Peyer's patch (tissue), 4 donors: ENCODE measurements at regions not wholly inside any gene's neighbourhood (a gene's known extent, or its start where the extent isn't known, plus 50 kb on each side); places are given as distances from the start of the nearest gene placed in this dataset.
A peak's percentile ranks its signal among the peaks of the same experiment; 100 is the strongest.
"Not testable (repeated sequence)": the region's sequence is repeated elsewhere in the genome, so short reads cannot be mapped to it uniquely, and the experiment has no call there.

Experiments
- DNase-seq, 3 donors: peaks; one replicate each; pipeline ENCODE4 v3.0.0-alpha.2; 2017 to 2019
- H3K27ac ChIP-seq, 4 donors: fragments of 200-600 bp; sonication (generic); one replicate each; pipeline ENCODE4 v1.5.1; 2016 to 2019
- H3K27me3 ChIP-seq, 2 donors: fragments of 200-600 bp; sonication (generic); one replicate each; pipeline ENCODE4 v1.5.1; 2019
- H3K36me3 ChIP-seq, 3 donors: fragments of 200-600 bp; sonication (generic); one replicate each; pipeline ENCODE4 v1.5.1; 2016 to 2019
- H3K4me1 ChIP-seq, 4 donors: fragments of 200-600 bp; sonication (generic); one replicate each; pipeline ENCODE4 v1.5.1; 2016 to 2019
- H3K4me3 ChIP-seq, 4 donors: fragments of 200-600 bp; sonication (generic); 1 replicate in 3 of 4; 2 replicates in 1 of 4; pipeline ENCODE4 v1.5.1; 2016 to 2019; ENCODE audit warnings: mild to moderate bottlenecking in 1 of 4
- H3K9me3 ChIP-seq, 4 donors: fragments of 200-600 bp; sonication (generic); one replicate each; pipeline ENCODE4 v1.5.1; 2016 to 2019; ENCODE audit warnings: mild to moderate bottlenecking in 1 of 4
- POLR2A ChIP-seq, 2 donors: fragments of 450-650 bp; IDR thresholded peaks; one replicate each; pipeline ENCODE4 v1.5.1; 2017; ENCODE audit warnings: antibody characterized with exemption in 2 of 2, mild to moderate bottlenecking in 2 of 2, moderate library complexity in 2 of 2
- TF ChIP-seq, protein P1 (sequence below), 6 experiments: fragments of 450-650 bp in 4 of 6; fragments of 200-600 bp in 2 of 6; sonication (generic) in 1 of 6; IDR thresholded peaks; one replicate each; pipeline ENCODE4 v1.5.1; 2017 to 2019; ENCODE audit warnings: antibody characterized with exemption in 6 of 6, mild to moderate bottlenecking in 3 of 6, moderate library complexity in 1 of 6

DNA sequence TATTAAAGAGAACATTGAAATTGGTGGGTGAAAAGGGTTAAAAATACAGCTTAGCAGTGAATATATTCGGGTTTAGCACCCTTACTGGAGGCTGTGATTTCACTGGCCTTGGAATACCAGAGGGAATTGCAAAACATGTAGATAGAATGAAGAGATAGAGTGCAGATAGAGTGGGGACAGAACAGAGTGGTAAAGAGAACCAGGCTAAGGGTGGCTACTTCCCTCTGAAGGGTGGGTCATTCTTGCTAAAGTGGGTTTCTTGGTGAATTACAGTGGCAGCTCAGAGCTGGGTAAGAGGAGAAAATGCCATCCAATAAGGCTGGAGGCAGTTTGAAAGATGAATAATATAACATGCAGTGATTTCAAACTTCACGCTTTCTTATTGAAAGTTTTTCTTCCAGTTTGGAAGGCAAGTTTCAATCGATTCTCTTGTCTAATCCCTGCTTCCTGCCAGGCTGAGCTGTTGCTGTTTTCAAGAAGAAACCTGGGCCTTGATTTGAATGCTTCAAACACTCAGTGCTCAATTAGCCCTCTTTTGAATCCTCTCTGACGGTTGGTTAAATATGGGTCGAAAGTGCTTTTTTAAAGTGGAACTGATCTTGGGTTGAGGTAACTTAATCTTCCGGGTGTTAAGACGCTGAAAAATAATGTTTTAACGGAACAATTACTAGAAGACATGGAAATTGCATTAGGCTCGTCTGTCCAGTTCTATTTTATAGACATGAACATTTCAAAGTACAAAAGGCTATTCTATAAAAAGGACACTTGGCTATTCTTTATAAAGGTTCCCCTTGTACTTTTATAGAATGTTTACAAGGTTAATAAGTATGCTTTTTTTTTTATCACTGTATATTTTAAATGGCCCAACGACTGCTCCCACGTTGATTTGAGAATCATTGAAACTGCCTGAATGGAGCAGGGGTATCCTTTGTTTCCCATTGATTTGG lies 203.3 kb downstream of the BCAS1 start:
- DNase-seq, result peak in 1 of 3 donors; percentile 35
- Histone ChIP-seq H3K36me3 (no peaks in the 10 kb centered on the region), H3K4me3 (peak overlapping the region in 1 of 4 donors; percentile 1), H3K27me3 (no peaks in the 10 kb centered on the region), H3K4me1 (peaks cover 0 to 62% (median 21%) of the 10 kb centered on the region in 4 donors), H3K27ac (peak overlapping the region; percentile 69 to 91 (median 78)), H3K9me3 (no peaks in the 10 kb centered on the region)
- TF ChIP-seq, protein P1, sequence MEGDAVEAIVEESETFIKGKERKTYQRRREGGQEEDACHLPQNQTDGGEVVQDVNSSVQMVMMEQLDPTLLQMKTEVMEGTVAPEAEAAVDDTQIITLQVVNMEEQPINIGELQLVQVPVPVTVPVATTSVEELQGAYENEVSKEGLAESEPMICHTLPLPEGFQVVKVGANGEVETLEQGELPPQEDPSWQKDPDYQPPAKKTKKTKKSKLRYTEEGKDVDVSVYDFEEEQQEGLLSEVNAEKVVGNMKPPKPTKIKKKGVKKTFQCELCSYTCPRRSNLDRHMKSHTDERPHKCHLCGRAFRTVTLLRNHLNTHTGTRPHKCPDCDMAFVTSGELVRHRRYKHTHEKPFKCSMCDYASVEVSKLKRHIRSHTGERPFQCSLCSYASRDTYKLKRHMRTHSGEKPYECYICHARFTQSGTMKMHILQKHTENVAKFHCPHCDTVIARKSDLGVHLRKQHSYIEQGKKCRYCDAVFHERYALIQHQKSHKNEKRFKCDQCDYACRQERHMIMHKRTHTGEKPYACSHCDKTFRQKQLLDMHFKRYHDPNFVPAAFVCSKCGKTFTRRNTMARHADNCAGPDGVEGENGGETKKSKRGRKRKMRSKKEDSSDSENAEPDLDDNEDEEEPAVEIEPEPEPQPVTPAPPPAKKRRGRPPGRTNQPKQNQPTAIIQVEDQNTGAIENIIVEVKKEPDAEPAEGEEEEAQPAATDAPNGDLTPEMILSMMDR (IDR thresholded peaks at IDR 0.05), result no peak
- TF ChIP-seq POLR2A (IDR thresholded peaks at IDR 0.05), result no peak

GRCh38 chr20:53865901-53866793 lies 204.2 kb downstream of the BCAS1 start:
- no peaks in the 10 kb centered on the region for H3K9me3 ChIP-seq
- no peaks in the 10 kb centered on the region for H3K27me3 ChIP-seq
- DNase-seq, result peak in 1 of 3 donors; percentile 30
- TF ChIP-seq, protein P1 (IDR thresholded peaks at IDR 0.05), result no peak
- TF ChIP-seq POLR2A (IDR thresholded peaks at IDR 0.05), result no peak
- H3K4me1 ChIP-seq, result peaks cover 0 to 55% (median 18%) of the 10 kb centered on the region in 4 donors
- H3K36me3 ChIP-seq, result no peaks in the 10 kb centered on the region
- peak overlapping the region in 3 of 4 donors; percentile 1 to 9 (median 2) for H3K4me3 ChIP-seq
- peak overlapping the region; percentile 69 to 91 (median 78) for H3K27ac ChIP-seq

DNA sequence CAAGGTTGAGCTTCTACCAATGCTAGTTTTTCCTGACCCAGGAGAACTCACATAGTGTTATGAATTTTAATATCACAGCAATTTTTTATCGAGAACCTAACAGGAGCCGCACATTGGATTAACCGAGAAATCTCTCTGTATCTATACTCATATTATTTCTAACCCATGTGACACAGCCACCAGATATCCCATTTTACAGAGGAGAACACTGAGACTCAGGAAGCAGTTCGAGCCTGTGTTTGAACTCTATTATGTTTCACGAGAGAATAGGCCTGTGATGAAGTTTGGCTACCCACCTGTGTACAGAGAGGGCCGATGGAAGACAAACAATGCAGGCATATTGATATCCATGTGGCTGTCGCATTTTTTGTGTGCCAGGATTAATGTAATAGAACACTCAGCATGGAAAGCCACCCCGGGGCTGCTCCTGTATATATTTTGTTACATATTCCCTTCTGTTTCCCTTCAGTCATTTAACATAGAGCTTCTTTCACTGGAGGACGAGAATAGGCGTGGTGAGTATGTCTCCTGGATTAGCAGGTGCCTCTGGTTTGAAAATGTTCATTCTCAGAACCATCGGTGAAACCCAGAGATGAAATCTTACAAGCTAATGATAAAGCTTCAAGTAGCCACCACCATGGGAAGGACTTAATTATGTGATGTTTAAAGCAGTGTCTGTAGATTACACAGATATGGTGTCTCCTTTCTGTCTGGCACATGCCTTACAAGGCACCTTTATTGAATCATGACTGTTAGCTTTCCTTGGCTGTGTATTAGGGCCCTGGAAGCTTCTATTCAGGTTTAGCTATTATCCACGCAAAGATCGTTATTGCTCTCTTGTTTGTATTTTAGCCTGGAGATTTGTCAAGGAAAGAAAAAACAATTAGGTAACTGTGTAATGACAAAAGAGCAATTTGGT lies 205.4 kb downstream of the BCAS1 start:
- peaks cover 0 to 49% (median 18%) of the 10 kb centered on the region in 4 donors for H3K4me1 ChIP-seq
- not testable (repeated sequence) for H3K9me3 ChIP-seq, DNase-seq, H3K27me3 ChIP-seq, H3K4me3 ChIP-seq, H3K36me3 ChIP-seq
- H3K27ac ChIP-seq, result peak overlapping the region; percentile 69 to 91 (median 78)

- peak overlapping the region in 2 of 4 donors; percentile 9 to 69 for H3K27ac ChIP-seq
Measured at GRCh38 chr20:53863923-53864641, 206.3 kb downstream of the BCAS1 start.

DNA sequence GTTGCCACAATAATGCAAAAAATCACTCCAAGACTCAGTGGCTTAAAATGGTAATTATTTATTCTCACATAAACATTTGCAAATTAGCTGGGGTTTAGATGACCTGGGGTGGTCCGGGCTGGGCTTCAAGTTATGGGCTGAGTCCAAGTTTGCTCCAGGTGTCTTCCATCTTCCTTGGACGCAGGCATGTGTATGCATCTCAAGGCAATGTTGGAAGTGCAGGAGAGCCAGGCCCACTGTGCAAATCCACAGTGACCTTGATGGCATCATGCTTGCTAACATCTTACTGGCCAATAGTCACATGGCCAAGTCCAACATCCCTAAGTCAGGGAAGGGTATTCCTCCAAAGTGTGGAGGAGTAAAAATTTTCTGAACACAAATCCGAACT lies 206.9 kb downstream of the BCAS1 start:
- Histone ChIP-seq H3K27ac (peak overlapping the region in 1 of 4 donors; percentile 9), H3K4me1 (peaks cover 0 to 43% (median 18%) of the 10 kb centered on the region in 4 donors)
- not testable (repeated sequence) for H3K9me3 ChIP-seq, H3K4me3 ChIP-seq, H3K36me3 ChIP-seq, DNase-seq, H3K27me3 ChIP-seq

More at GRCh38 chr20:53863923-53864641, 206.3 kb downstream of the BCAS1 start:
- H3K9me3 ChIP-seq, H3K4me3 ChIP-seq, DNase-seq, H3K36me3 ChIP-seq, H3K27me3 ChIP-seq: not testable (repeated sequence)
- peaks cover 0 to 42% (median 18%) of the 10 kb centered on the region in 4 donors for H3K4me1 ChIP-seq

DNA sequence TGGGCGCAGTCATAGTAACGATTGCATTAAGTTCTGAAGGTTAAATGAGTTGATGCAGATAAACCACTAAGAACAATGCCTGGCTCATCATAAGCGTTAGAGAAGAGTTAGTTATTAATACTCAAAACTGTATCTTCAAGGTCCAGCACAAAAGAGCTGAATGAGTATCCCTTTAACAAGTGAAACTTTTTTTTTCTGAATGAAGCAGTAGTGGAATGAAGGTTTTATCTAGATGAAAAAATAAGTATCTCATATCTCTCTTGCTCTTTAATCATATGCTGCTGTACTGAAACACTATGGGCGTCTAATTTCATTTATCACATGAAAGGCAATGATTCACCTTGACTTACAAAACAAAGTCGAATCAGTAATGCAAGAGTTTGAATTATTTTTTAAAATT lies 207.4 kb downstream of the BCAS1 start:
- peaks cover 0 to 47% (median 17%) of the 10 kb centered on the region in 4 donors for H3K4me1 ChIP-seq
- H3K36me3 ChIP-seq, H3K9me3 ChIP-seq, DNase-seq, H3K27ac ChIP-seq, H3K4me3 ChIP-seq, H3K27me3 ChIP-seq: not testable (repeated sequence)

DNA sequence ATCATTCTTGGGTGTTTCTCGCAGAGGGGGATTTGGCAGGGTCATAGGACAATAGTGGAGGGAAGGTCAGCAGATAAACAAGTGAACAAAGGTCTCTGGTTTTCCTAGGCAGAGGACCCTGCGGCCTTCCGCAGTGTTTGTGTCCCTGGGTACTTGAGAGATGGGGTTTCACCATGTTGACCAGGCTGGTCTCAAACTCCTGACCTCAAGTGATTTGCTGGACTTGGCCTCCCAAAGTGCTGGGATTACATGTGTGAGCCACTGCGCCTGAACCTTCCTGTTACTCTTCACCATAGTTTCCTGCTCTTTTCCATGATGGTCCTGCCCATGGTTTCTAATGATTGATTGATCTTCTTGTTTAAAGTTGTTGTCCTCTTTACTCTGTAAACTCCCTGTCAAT lies 207.9 kb downstream of the BCAS1 start:
- H3K36me3 ChIP-seq, result not testable (repeated sequence)
- peaks cover 0 to 47% (median 13%) of the 10 kb centered on the region in 4 donors for H3K4me1 ChIP-seq

DNA sequence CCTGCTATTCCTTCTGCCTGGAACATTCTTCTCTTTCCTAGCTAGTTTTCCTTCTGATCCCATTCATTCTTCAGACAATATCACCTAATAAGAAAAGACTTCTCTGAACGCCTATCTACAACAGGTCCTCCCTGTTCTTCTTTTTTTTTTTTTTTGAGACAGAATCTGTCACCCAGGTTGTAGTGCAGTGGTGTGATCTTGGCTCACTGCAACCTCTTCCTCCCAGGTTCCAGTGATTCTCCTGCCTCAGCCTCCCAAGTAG lies 208.3 kb downstream of the BCAS1 start:
- H3K27me3 ChIP-seq, DNase-seq: not testable (repeated sequence)
- H3K4me1 ChIP-seq, result peaks cover 0 to 44% (median 12%) of the 10 kb centered on the region in 4 donors

More for the DNA sequence above, 207.9 kb downstream of the BCAS1 start:
- H3K27me3 ChIP-seq, DNase-seq, H3K27ac ChIP-seq, H3K9me3 ChIP-seq, H3K4me3 ChIP-seq: not testable (repeated sequence)

More for the DNA sequence above, 208.3 kb downstream of the BCAS1 start:
- not testable (repeated sequence) for H3K36me3 ChIP-seq, H3K9me3 ChIP-seq, H3K27ac ChIP-seq, H3K4me3 ChIP-seq
